Endothelial cell of umbilical vein (primary cell): ENCODE measurements at regions not wholly inside any gene's neighbourhood (a gene's known extent, or its start where the extent isn't known, plus 50 kb on each side); places are given as distances from the start of the nearest gene placed in this dataset.

Experiments
- CTCF ChIP-seq, 2 donors: IDR thresholded peaks; 1 replicate in 1 of 2; 2 replicates in 1 of 2; pipeline ENCODE4 v1.5.1; 2011; ENCODE audit warnings: low read length in 2 of 2, mild to moderate bottlenecking in 2 of 2, moderate library complexity in 2 of 2, control low read depth in 1 of 2, inconsistent platforms in 1 of 2, low read depth in 1 of 2; ENCODE audit not compliant: insufficient read depth in 1 of 2; ENCODE audit errors: extremely low read depth in 1 of 2
- EZH2 ChIP-seq: IDR thresholded peaks from 2 replicates; pipeline ENCODE4 v1.6.1; 2012; ENCODE audit warnings: borderline replicate concordance, low read depth, mild to moderate bottlenecking, moderate library complexity, low read length, inconsistent platforms; ENCODE audit not compliant: severe bottlenecking
- FOS ChIP-seq: IDR thresholded peaks from 2 replicates; pipeline ENCODE4 v1.6.1; 2011; ENCODE audit warnings: mild to moderate bottlenecking, low read length, moderate library complexity, borderline replicate concordance; ENCODE audit not compliant: insufficient read depth
- JUN ChIP-seq: IDR thresholded peaks from 2 replicates; pipeline ENCODE4 v1.6.1; 2011; ENCODE audit warnings: borderline replicate concordance, low read depth; ENCODE audit not compliant: insufficient read length, insufficient read depth
- MAX ChIP-seq: IDR thresholded peaks from 2 replicates; pipeline ENCODE4 v1.6.1; 2011; ENCODE audit not compliant: insufficient read depth, insufficient read length
- POLR2AphosphoS5 ChIP-seq: IDR thresholded peaks from 2 replicates; pipeline ENCODE4 v1.6.1; 2012; ENCODE audit warnings: low read depth, mild to moderate bottlenecking, control low read depth, low read length, moderate library complexity; ENCODE audit not compliant: insufficient read depth

- TF ChIP-seq POLR2AphosphoS5 (no peak), JUN (no peak), EZH2 (no peak), FOS (no peak), CTCF (IDR thresholded peaks at IDR 0.05; ENCODE audit: extremely low read depth in 1 of 2, insufficient read depth in 1 of 2, low read depth in 1 of 2, low read length in 2 of 2) (no peak), MAX (no peak)
Measured at GRCh38 chr1:229035748-229036082, 235.2 kb upstream of the RAB4A start.
